HepG2 (cell line): ENCODE measurements at regions not wholly inside any gene's neighbourhood (a gene's known extent, or its start where the extent isn't known, plus 50 kb on each side); places are given as distances from the start of the nearest gene placed in this dataset.

Experiments
- ATAC-seq: fragments of 200-7000 bp; cut with Tn5 transposase; 3 replicates; pipeline ENCODE4 v1.9.1; 2020; ENCODE audit warnings: mild to moderate bottlenecking, moderate library complexity
- BruUV-seq: library from RNA; stranded (reverse); fragments of 400-500 nt; replicated peaks from 2 replicates; lab custom pipeline; 2021; lab: Mats Ljungman, UMichigan
- CTCF ChIA-PET: fragments of 300-600 bp; formaldehyde crosslinking; extraction: SDS; loops from one replicate; lab custom pipeline; 2021; ENCODE audit warnings: low total read pairs, inconsistent platforms, low intra/inter-chr PET ratio; lab: Yijun Ruan, JAX
- POLR2A ChIA-PET: fragments of 350-600 bp; sonication (Branson Sonifier 250); formaldehyde crosslinking; loops from one replicate; lab custom pipeline; 2020; ENCODE audit warnings: antibody characterized with exemption, inconsistent platforms; lab: Yijun Ruan, JAX
- DNase-seq: peaks from one replicate; pipeline ENCODE4 v3.0.0-alpha.2; 2015; ENCODE audit warnings: low spot score
- FAIRE-seq: peaks from 3 replicates; lab custom pipeline; 2011; peaks lifted over from hg19 to GRCh38; lab: Jason Lieb, UNC
- H2AFZ ChIP-seq: one replicate; pipeline ENCODE4 v1.6.1; 2011; ENCODE audit warnings: low read length, inconsistent platforms
- H3K27ac ChIP-seq: fragments of 300-600 bp; 3 replicates; pipeline ENCODE4 v1.8.0; 2011; ENCODE audit warnings: mixed run types, mild to moderate bottlenecking, mixed read lengths, low read length, inconsistent platforms; ENCODE audit not compliant: insufficient read depth; ENCODE audit errors: extremely low read length
- H3K27me3 ChIP-seq, 2 experiments: fragments of 200-600 bp in 1 of 2; 2 replicates in 1 of 2; 3 replicates in 1 of 2; pipeline versions ENCODE4 v1.6.0 to v1.8.0; 2011; ENCODE audit warnings: low read length in 2 of 2, mild to moderate bottlenecking in 2 of 2, moderate library complexity in 2 of 2, inconsistent platforms in 1 of 2; ENCODE audit not compliant: insufficient read depth in 2 of 2, control insufficient read depth in 1 of 2
- H3K36me3 ChIP-seq, 2 experiments: fragments of 200-600 bp in 1 of 2; replicated peaks in 1 of 2; 2 replicates in 1 of 2; 3 replicates in 1 of 2; pipeline versions ENCODE4 v1.5.1 to v1.8.0; 2011; ENCODE audit warnings: low read length in 2 of 2, inconsistent platforms in 1 of 2; ENCODE audit not compliant: insufficient read depth in 2 of 2, control insufficient read depth in 1 of 2
- H3K4me1 ChIP-seq: 2 replicates; pipeline ENCODE4 v1.5.1; 2012; ENCODE audit warnings: low read length, inconsistent platforms; ENCODE audit not compliant: insufficient read depth
- H3K4me2 ChIP-seq: 2 replicates; pipeline ENCODE4 v1.6.0; 2011; ENCODE audit warnings: low read depth, low read length, inconsistent platforms
- H3K4me3 ChIP-seq, 3 experiments: fragments of 200-600 bp in 1 of 3; sonication (generic), shearing (Covaris generic) in 1 of 3; replicated peaks in 1 of 3; 2 replicates each; pipeline ENCODE4 v1.5.1; 2011 to 2016; ENCODE audit warnings: low read length in 3 of 3, inconsistent platforms in 2 of 3, low read depth in 2 of 3, mild to moderate bottlenecking in 2 of 3, control low read depth in 1 of 3, mixed read lengths in 1 of 3; ENCODE audit not compliant: insufficient read depth in 1 of 3
- H3K79me2 ChIP-seq: one replicate; pipeline ENCODE4 v1.6.1; 2011; ENCODE audit warnings: low read length, inconsistent platforms; ENCODE audit not compliant: insufficient read depth
- H3K9ac ChIP-seq: 2 replicates; pipeline ENCODE4 v1.6.0; 2011; ENCODE audit warnings: mild to moderate bottlenecking, low read depth, low read length, inconsistent platforms; ENCODE audit not compliant: insufficient read depth
- H3K9me3 ChIP-seq: 2 replicates; pipeline ENCODE4 v1.5.1; 2012; ENCODE audit warnings: mild to moderate bottlenecking, low read length
- H4K20me1 ChIP-seq: 2 replicates; pipeline ENCODE4 v1.6.0; 2011; ENCODE audit warnings: inconsistent platforms, mild to moderate bottlenecking, low read length, moderate library complexity; ENCODE audit not compliant: insufficient read depth
- GABPB1 ChIP-seq: IDR thresholded peaks from 2 replicates; pipeline ENCODE4 v1.6.1; 2016; ENCODE audit warnings: mild to moderate bottlenecking, missing genetic modification reagents, moderate library complexity, missing compliant biosample characterization
- NCOA1 ChIP-seq: sonication (generic); formaldehyde crosslinking; IDR thresholded peaks from 2 replicates; pipeline ENCODE4 v1.9.0; 2021; ENCODE audit warnings: missing genetic modification reagents
- PHF20 ChIP-seq: sonication (generic); formaldehyde crosslinking; IDR thresholded peaks from 2 replicates; pipeline ENCODE4 v1.5.0; 2020; ENCODE audit warnings: mild to moderate bottlenecking, missing genetic modification reagents
- SRY ChIP-seq: sonication (generic); formaldehyde crosslinking; IDR thresholded peaks from 2 replicates; pipeline ENCODE4 v1.8.0; 2022; ENCODE audit warnings: mild to moderate bottlenecking, missing genetic modification reagents
- ZBED4 ChIP-seq: sonication (generic); formaldehyde crosslinking; IDR thresholded peaks from 2 replicates; pipeline ENCODE4 v1.4.0; 2020; ENCODE audit warnings: missing genetic modification reagents, borderline replicate concordance
- ZNF207 ChIP-seq: fragments of 450-650 bp; IDR thresholded peaks from 2 replicates; pipeline ENCODE4 v1.6.1; 2016; ENCODE audit warnings: antibody characterized with exemption, borderline replicate concordance
- ZNF296 ChIP-seq: sonication (generic); formaldehyde crosslinking; conservative IDR thresholded peaks from 2 replicates; pipeline ENCODE4 v1.5.0; 2020; ENCODE audit warnings: mild to moderate bottlenecking, missing genetic modification reagents
- ZNF333 ChIP-seq: sonication (generic); formaldehyde crosslinking; IDR thresholded peaks from 2 replicates; pipeline ENCODE4 v1.4.0; 2020; ENCODE audit warnings: mild to moderate bottlenecking, missing genetic modification reagents, borderline replicate concordance
- ZNF652 ChIP-seq: IDR thresholded peaks from 2 replicates; pipeline ENCODE4 v1.6.1; 2016; ENCODE audit warnings: low read depth, borderline replicate concordance
- ZNF737 ChIP-seq: sonication (generic); formaldehyde crosslinking; IDR thresholded peaks from 2 replicates; pipeline ENCODE4 v1.5.0; 2020; ENCODE audit warnings: missing genetic modification reagents, mild to moderate bottlenecking, borderline replicate concordance
- ZNF772 ChIP-seq: sonication (generic); formaldehyde crosslinking; IDR thresholded peaks from 2 replicates; pipeline ENCODE4 v1.5.0; 2020; ENCODE audit warnings: mild to moderate bottlenecking, missing genetic modification reagents
- whole genome bisulfite sequencing: methylation state at CpG from one replicate; pipeline ENCODE4 v1.1.6; 2017; ENCODE audit warnings: low lambda C conversion rate; 5-methylcytosine and 5-hydroxymethylcytosine counted together
- in situ Hi-C: cut with HindIII; loops from 2 replicates; pipeline ENCODE4 v1.10.0; 2017; ENCODE audit warnings: low pct_unique_long_range_greater_than_20kb; ENCODE audit not compliant: extremely low pct_ligation_motif_present
- intact Hi-C: fragments of 100-400 bp; cut with micrococcal nuclease; formaldehyde crosslinking; loops from one replicate; pipeline ENCODE4 v1.10.0; 2022; ENCODE audit not compliant: unreplicated experiment
- TF ChIP-seq, protein P1 (sequence below), 2 experiments: sonication (generic) in 1 of 2; formaldehyde crosslinking in 1 of 2; IDR thresholded peaks; 2 replicates each; pipeline versions ENCODE4 v1.5.1 to v1.6.1; 2011 to 2020; ENCODE audit warnings: borderline replicate concordance in 1 of 2, low read depth in 1 of 2, low read length in 1 of 2, mild to moderate bottlenecking in 1 of 2, missing genetic modification reagents in 1 of 2, moderate library complexity in 1 of 2

DNA sequence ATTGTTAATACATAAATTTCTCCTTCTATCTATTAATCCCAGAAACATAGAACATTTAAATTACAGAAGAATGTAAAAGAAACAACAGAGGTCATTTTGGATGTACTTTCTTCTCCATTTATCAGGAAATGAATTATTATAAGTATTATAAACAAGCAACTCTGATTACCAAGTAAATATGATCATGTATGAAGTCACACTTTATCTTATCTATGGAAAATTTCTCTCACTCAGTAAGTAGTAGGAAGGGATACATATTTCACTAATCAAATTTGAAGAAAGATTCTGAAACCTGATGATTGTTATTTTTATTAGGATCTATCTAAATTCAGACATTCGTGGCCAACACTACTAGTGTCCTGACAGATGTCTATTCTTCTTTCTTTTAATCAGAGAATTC is 770.7 kb downstream of the LTN1 start:
- ATAC-seq (no peak), DNase-seq (no peak), FAIRE-seq (no peak)
- Histone ChIP-seq H3K27ac (no peak overlapping the region), H3K9me3 (peaks cover 85% of the 10 kb centered on the region), H2AFZ (no peak overlapping the region), H3K9ac (no peak overlapping the region), H3K4me1 (no peaks in the 10 kb centered on the region), H3K4me2 (no peak overlapping the region), H3K27me3 (no peaks in the 10 kb centered on the region), H3K36me3 (no peaks in the 10 kb centered on the region), H4K20me1 (no peaks in the 10 kb centered on the region), H3K4me3 (no peak overlapping the region), H3K79me2 (no peaks in the 10 kb centered on the region)
- CTCF ChIA-PET: no interaction called here
- intact Hi-C loops (no loop called here), in situ Hi-C loops (no loop called here)
- TF ChIP-seq GABPB1 (CRISPR knock-in tag) (no peak), ZNF737 (CRISPR knock-in tag) (no peak), ZNF772 (CRISPR knock-in tag) (no peak)
- BruUV-seq: no TSS peak
- 14% methylated on average over 1 of the region's 1 CpG for WGBS
- POLR2A ChIA-PET: no interaction called here

DNA sequence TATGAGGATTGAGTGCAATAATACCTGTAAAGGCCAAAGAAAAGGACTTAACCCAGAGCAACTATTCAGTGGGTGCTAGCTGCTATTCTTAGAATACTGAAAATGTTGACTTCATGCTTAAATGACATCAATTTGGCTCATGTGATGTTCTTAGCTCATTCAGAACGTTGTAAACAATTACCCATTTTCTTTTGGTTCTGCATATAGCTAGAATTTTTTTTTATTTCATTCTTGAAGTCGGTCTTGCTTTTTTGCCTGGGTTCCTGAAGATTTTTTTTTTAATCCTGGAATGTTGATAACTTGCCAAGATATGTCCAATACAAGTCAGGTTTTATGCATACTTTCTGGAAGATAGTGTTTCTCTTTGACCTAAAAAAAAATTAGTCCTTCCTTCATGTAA is 772.0 kb downstream of the LTN1 start:
- Histone ChIP-seq H3K79me2 (no peaks in the 10 kb centered on the region), H3K27me3 (no peaks in the 10 kb centered on the region), H2AFZ (no peak overlapping the region), H4K20me1 (no peaks in the 10 kb centered on the region), H3K4me3 (no peak overlapping the region), H3K27ac (no peak overlapping the region), H3K9me3 (peaks cover 87% of the 10 kb centered on the region), H3K36me3 (no peaks in the 10 kb centered on the region), H3K9ac (no peak overlapping the region), H3K4me1 (no peaks in the 10 kb centered on the region), H3K4me2 (no peak overlapping the region)
- POLR2A ChIA-PET: no interaction called here
- intact Hi-C loops: no loop called here
- in situ Hi-C loops: no loop called here
- no peak for TF ChIP-seq ZNF333 (CRISPR knock-in tag)
- TF ChIP-seq, protein P1, sequence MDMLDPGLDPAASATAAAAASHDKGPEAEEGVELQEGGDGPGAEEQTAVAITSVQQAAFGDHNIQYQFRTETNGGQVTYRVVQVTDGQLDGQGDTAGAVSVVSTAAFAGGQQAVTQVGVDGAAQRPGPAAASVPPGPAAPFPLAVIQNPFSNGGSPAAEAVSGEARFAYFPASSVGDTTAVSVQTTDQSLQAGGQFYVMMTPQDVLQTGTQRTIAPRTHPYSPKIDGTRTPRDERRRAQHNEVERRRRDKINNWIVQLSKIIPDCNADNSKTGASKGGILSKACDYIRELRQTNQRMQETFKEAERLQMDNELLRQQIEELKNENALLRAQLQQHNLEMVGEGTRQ (IDR thresholded peaks at IDR 0.05; ENCODE audit: low read depth, low read length): no peak
- TF ChIP-seq, protein P1 (CRISPR knock-in tag; IDR thresholded peaks at IDR 0.05; ENCODE audit: borderline replicate concordance): no peak
- no peak for TF ChIP-seq ZNF652
- TF ChIP-seq NCOA1: no peak
- no peak for TF ChIP-seq ZNF207
- no peak for TF ChIP-seq ZNF296 (CRISPR knock-in tag)
- TF ChIP-seq ZBED4: no peak
- TF ChIP-seq PHF20 (CRISPR knock-in tag): no peak
- no peak for TF ChIP-seq SRY (CRISPR knock-in tag)
- ATAC-seq (no peak), DNase-seq (no peak), FAIRE-seq (no peak)
- WGBS: 5% methylated on average over 2 of the region's 2 CpGs
- CTCF ChIA-PET: no interaction called here
- no TSS peak for BruUV-seq
